Naive B cell (primary cell): ENCODE measurements at regions not wholly inside any gene's neighbourhood (a gene's known extent, or its start where the extent isn't known, plus 50 kb on each side); places are given as distances from the start of the nearest gene placed in this dataset.

Experiments
- ATAC-seq, 2 donors: fragments of 150-1000 bp; cut with Tn5 transposase; 2 replicates each; pipeline ENCODE4 v1.10.0; 2021; ENCODE audit warnings: low read depth in 2 of 2, mild to moderate bottlenecking in 2 of 2, moderate library complexity in 2 of 2
- DNase-seq: peaks from one replicate; pipeline ENCODE4 v3.0.0; 2022
- H3K27ac Mint-ChIP-seq, 6 donors: one replicate each; pipeline ENCODE4 v1.8.0; 2020 to 2022; ENCODE audit warnings: mild to moderate bottlenecking in 6 of 6, mixed read lengths in 6 of 6, moderate library complexity in 5 of 6, inconsistent platforms in 2 of 6
- H3K27me3 Mint-ChIP-seq, 3 donors: one replicate each; pipeline ENCODE4 v1.8.0; 2021 to 2022; ENCODE audit warnings: mixed read lengths in 3 of 3, mild to moderate bottlenecking in 1 of 3
- H3K36me3 Mint-ChIP-seq, 2 donors: one replicate each; pipeline ENCODE4 v1.8.0; 2020 to 2022; ENCODE audit warnings: mixed read lengths in 2 of 2, inconsistent platforms in 1 of 2, mild to moderate bottlenecking in 1 of 2
- H3K4me1 Mint-ChIP-seq, 3 donors: one replicate each; pipeline ENCODE4 v1.8.0; 2020 to 2022; ENCODE audit warnings: mixed read lengths in 3 of 3, inconsistent platforms in 1 of 3, mild to moderate bottlenecking in 1 of 3, moderate library complexity in 1 of 3
- H3K4me3 Mint-ChIP-seq, 8 donors: one replicate each; pipeline ENCODE4 v1.8.0; 2020 to 2022; ENCODE audit warnings: mild to moderate bottlenecking in 8 of 8, mixed read lengths in 8 of 8, moderate library complexity in 8 of 8, inconsistent platforms in 2 of 8
- H3K9me3 Mint-ChIP-seq, 7 donors: one replicate each; pipeline ENCODE4 v1.8.0; 2020 to 2022; ENCODE audit warnings: mixed read lengths in 7 of 7, mild to moderate bottlenecking in 5 of 7, inconsistent platforms in 2 of 7, moderate library complexity in 1 of 7

GRCh38 chr12:90246688-90247087 lies 538.0 kb upstream of the ATP2B1 start:
- Mint-ChIP-seq H3K36me3 (no peaks in the 10 kb centered on the region), H3K9me3 (no peaks in the 10 kb centered on the region), H3K4me1 (peaks cover 0 to 7% (median 0%) of the 10 kb centered on the region in 3 donors), H3K27ac (no peak overlapping the region), H3K27me3 (peaks cover 0 to 4% (median 0%) of the 10 kb centered on the region in 3 donors), H3K4me3 (no peak overlapping the region)
- no peak for DNase-seq
- no peak for ATAC-seq

GRCh38 chr12:90245391-90245790 lies 536.8 kb upstream of the ATP2B1 start:
- Mint-ChIP-seq H3K9me3 (peaks cover 0 to 4% (median 0%) of the 10 kb centered on the region in 7 donors), H3K27me3 (peaks cover 0 to 4% (median under 1%) of the 10 kb centered on the region in 3 donors), H3K4me1 (peaks cover 0 to 7% (median 0%) of the 10 kb centered on the region in 3 donors), H3K36me3 (no peaks in the 10 kb centered on the region), H3K27ac (no peak overlapping the region), H3K4me3 (no peak overlapping the region)
- ATAC-seq (no peak), DNase-seq (no peak)

GRCh38 chr12:90244232-90244631 lies 535.6 kb upstream of the ATP2B1 start:
- peaks cover 0 to 5% (median 4%) of the 10 kb centered on the region in 3 donors for H3K27me3 Mint-ChIP-seq
- no peaks in the 10 kb centered on the region for H3K36me3 Mint-ChIP-seq
- peaks cover 0 to 7% (median 0%) of the 10 kb centered on the region in 3 donors for H3K4me1 Mint-ChIP-seq
- no peak for ATAC-seq
- H3K4me3 Mint-ChIP-seq: no peak overlapping the region
- H3K9me3 Mint-ChIP-seq: peaks cover 0 to 6% (median 0%) of the 10 kb centered on the region in 7 donors
- DNase-seq: no peak
- no peak overlapping the region for H3K27ac Mint-ChIP-seq

- ATAC-seq (no peak), DNase-seq (no peak)
- peaks cover 0 to 7% (median 0%) of the 10 kb centered on the region in 3 donors for H3K4me1 Mint-ChIP-seq
- peaks cover 0 to 6% (median 0%) of the 10 kb centered on the region in 7 donors for H3K9me3 Mint-ChIP-seq
- H3K27me3 Mint-ChIP-seq: peaks cover 0 to 5% (median 0%) of the 10 kb centered on the region in 3 donors
- no peak overlapping the region for H3K27ac Mint-ChIP-seq
- H3K4me3 Mint-ChIP-seq: no peak overlapping the region
- H3K36me3 Mint-ChIP-seq: no peaks in the 10 kb centered on the region
These were observed 534.6 kb upstream of the ATP2B1 start for GRCh38 chr12:90243211-90243610.

GRCh38 chr12:90239732-90240260 lies 531.2 kb upstream of the ATP2B1 start:
- Mint-ChIP-seq H3K27ac (peak overlapping the region in 1 of 6 donors; percentile 40), H3K4me1 (peaks cover 2 to 9% (median 7%) of the 10 kb centered on the region in 3 donors), H3K27me3 (peaks cover 7 to 14% (median 9%) of the 10 kb centered on the region in 3 donors), H3K9me3 (peaks cover 0 to 6% (median 0%) of the 10 kb centered on the region in 7 donors), H3K4me3 (no peak overlapping the region), H3K36me3 (no peaks in the 10 kb centered on the region)
- ATAC-seq (no peak), DNase-seq (no peak)

GRCh38 chr12:90238663-90239271 lies 530.1 kb upstream of the ATP2B1 start:
- H3K9me3 Mint-ChIP-seq: peaks cover 0 to 6% (median 3%) of the 10 kb centered on the region in 7 donors
- H3K27me3 Mint-ChIP-seq: peaks cover 14 to 16% (median 16%) of the 10 kb centered on the region in 3 donors
- H3K27ac Mint-ChIP-seq: no peak overlapping the region
- H3K36me3 Mint-ChIP-seq: peaks cover 0 to 6% of the 10 kb centered on the region in 2 donors
- H3K4me3 Mint-ChIP-seq: no peak overlapping the region
- DNase-seq: no peak
- no peak for ATAC-seq
- peaks cover 2 to 11% (median 9%) of the 10 kb centered on the region in 3 donors for H3K4me1 Mint-ChIP-seq

GRCh38 chr12:90237841-90238240 lies 529.2 kb upstream of the ATP2B1 start:
- H3K4me1 Mint-ChIP-seq: peaks cover 2 to 9% (median 3%) of the 10 kb centered on the region in 3 donors
- no peak overlapping the region for H3K4me3 Mint-ChIP-seq
- peaks cover 14 to 19% (median 18%) of the 10 kb centered on the region in 3 donors for H3K27me3 Mint-ChIP-seq
- no peak for ATAC-seq
- peaks cover 0 to 6% of the 10 kb centered on the region in 2 donors for H3K36me3 Mint-ChIP-seq
- DNase-seq: no peak
- H3K27ac Mint-ChIP-seq: no peak overlapping the region
- peaks cover 0 to 6% (median 3%) of the 10 kb centered on the region in 7 donors for H3K9me3 Mint-ChIP-seq

GRCh38 chr12:90235642-90236041 lies 527.0 kb upstream of the ATP2B1 start:
- Mint-ChIP-seq H3K4me3 (no peak overlapping the region), H3K36me3 (peaks cover 0 to 6% of the 10 kb centered on the region in 2 donors), H3K9me3 (peaks cover 0 to 6% (median 4%) of the 10 kb centered on the region in 7 donors), H3K4me1 (peaks cover 2 to 9% (median 3%) of the 10 kb centered on the region in 3 donors), H3K27ac (no peak overlapping the region), H3K27me3 (peaks cover 14 to 19% (median 18%) of the 10 kb centered on the region in 3 donors)
- DNase-seq: no peak
- ATAC-seq: no peak

GRCh38 chr12:90234472-90234871 lies 525.8 kb upstream of the ATP2B1 start:
- peaks cover 0 to 6% (median 0%) of the 10 kb centered on the region in 7 donors for H3K9me3 Mint-ChIP-seq
- H3K4me3 Mint-ChIP-seq: no peak overlapping the region
- H3K27ac Mint-ChIP-seq: no peak overlapping the region
- DNase-seq: no peak
- H3K36me3 Mint-ChIP-seq: peaks cover 0 to 6% of the 10 kb centered on the region in 2 donors
- peaks cover 2 to 9% (median 3%) of the 10 kb centered on the region in 3 donors for H3K4me1 Mint-ChIP-seq
- no peak for ATAC-seq
- H3K27me3 Mint-ChIP-seq: peaks cover 9 to 19% (median 18%) of the 10 kb centered on the region in 3 donors

GRCh38 chr12:90233168-90234100 lies 524.8 kb upstream of the ATP2B1 start:
- no peak overlapping the region for H3K4me3 Mint-ChIP-seq
- H3K9me3 Mint-ChIP-seq: peaks cover 0 to 6% (median 0%) of the 10 kb centered on the region in 7 donors
- H3K4me1 Mint-ChIP-seq: peaks cover 2 to 9% (median 3%) of the 10 kb centered on the region in 3 donors
- ATAC-seq (no peak), DNase-seq (no peak)
- peak overlapping the region in 1 of 6 donors; percentile 76 for H3K27ac Mint-ChIP-seq
- H3K27me3 Mint-ChIP-seq: peaks cover 9 to 19% (median 18%) of the 10 kb centered on the region in 3 donors
- peaks cover 0 to 6% of the 10 kb centered on the region in 2 donors for H3K36me3 Mint-ChIP-seq

- ATAC-seq: no peak
- no peak for DNase-seq
- Mint-ChIP-seq H3K27ac (no peak overlapping the region), H3K4me1 (peaks cover 0 to 3% (median 0%) of the 10 kb centered on the region in 3 donors), H3K36me3 (peaks cover 0 to 5% of the 10 kb centered on the region in 2 donors), H3K27me3 (peaks cover 0 to 11% (median 9%) of the 10 kb centered on the region in 3 donors), H3K9me3 (peaks cover 0 to 4% (median 0%) of the 10 kb centered on the region in 7 donors), H3K4me3 (no peak overlapping the region)
These were observed 521.0 kb upstream of the ATP2B1 start for GRCh38 chr12:90229407-90230170.

- ATAC-seq (no peak), DNase-seq (no peak)
- H3K9me3 Mint-ChIP-seq: peaks cover 0 to 4% (median 0%) of the 10 kb centered on the region in 7 donors
- H3K36me3 Mint-ChIP-seq: no peaks in the 10 kb centered on the region
- no peak overlapping the region for H3K4me3 Mint-ChIP-seq
- no peaks in the 10 kb centered on the region for H3K4me1 Mint-ChIP-seq
- no peak overlapping the region for H3K27ac Mint-ChIP-seq
- no peaks in the 10 kb centered on the region for H3K27me3 Mint-ChIP-seq
These were observed 517.6 kb upstream of the ATP2B1 start for GRCh38 chr12:90226211-90226610.
